KMS-11 (cell line): ENCODE measurements at regions not wholly inside any gene's neighbourhood (a gene's known extent, or its start where the extent isn't known, plus 50 kb on each side); places are given as distances from the start of the nearest gene placed in this dataset.

Source experiments
- H2AFZ ChIP-seq: fragments of 200-600 bp; sonication (generic); 2 replicates; pipeline ENCODE4 v1.6.1; 2016; ENCODE audit warnings: antibody characterized with exemption, mixed run types, low read depth
- H3K27ac ChIP-seq: fragments of 200-600 bp; sonication (generic); 2 replicates; pipeline ENCODE4 v1.6.1; 2016; ENCODE audit warnings: mild to moderate bottlenecking, mixed run types
- H3K27me3 ChIP-seq: fragments of 200-600 bp; sonication (generic); 2 replicates; pipeline ENCODE4 v1.6.1; 2017; ENCODE audit warnings: mild to moderate bottlenecking, low read depth, mixed run types, moderate library complexity; ENCODE audit not compliant: insufficient read depth
- H3K36me3 ChIP-seq: fragments of 200-600 bp; sonication (generic); 2 replicates; pipeline ENCODE4 v1.6.1; 2017; ENCODE audit warnings: mild to moderate bottlenecking, mixed run types; ENCODE audit not compliant: insufficient read depth
- H3K4me1 ChIP-seq: fragments of 200-600 bp; sonication (generic); 2 replicates; pipeline ENCODE4 v1.6.1; 2016; ENCODE audit warnings: mild to moderate bottlenecking, low read depth, mixed run types; ENCODE audit not compliant: poor library complexity, severe bottlenecking
- H3K4me2 ChIP-seq: fragments of 200-600 bp; sonication (generic); 2 replicates; pipeline ENCODE4 v1.7.0; 2016; ENCODE audit warnings: mild to moderate bottlenecking, mixed run types
- H3K4me3 ChIP-seq: fragments of 200-600 bp; sonication (generic); IDR thresholded peaks from 2 replicates; pipeline ENCODE4 v1.6.1; 2017; ENCODE audit warnings: low read depth, low read length, mixed read lengths; ENCODE audit not compliant: insufficient read depth
- H3K79me2 ChIP-seq: fragments of 200-600 bp; sonication (generic); 2 replicates; pipeline ENCODE4 v1.6.1; 2016; ENCODE audit warnings: low read depth, mixed run types; ENCODE audit not compliant: insufficient read depth
- H3K9ac ChIP-seq: fragments of 200-600 bp; sonication (generic); 2 replicates; pipeline ENCODE4 v1.6.1; 2016; ENCODE audit warnings: mild to moderate bottlenecking, mixed run types
- H4K20me1 ChIP-seq: fragments of 200-600 bp; sonication (generic); 2 replicates; pipeline ENCODE4 v1.6.1; 2016; ENCODE audit warnings: mild to moderate bottlenecking, mixed run types; ENCODE audit not compliant: insufficient read depth
- CTCF ChIP-seq: fragments of 200-600 bp; sonication (generic); conservative IDR thresholded peaks from 2 replicates; pipeline ENCODE4 v1.6.1; 2017; ENCODE audit warnings: low read depth, mild to moderate bottlenecking, antibody characterized with exemption, low read length, moderate library complexity, mixed read lengths

GRCh38 chr6:153963352-153963751, 75.7 kb upstream of the OPRM1 start:
- no peaks in the 10 kb centered on the region for H3K79me2 ChIP-seq

GRCh38 chr6:153962555-153962954, 76.5 kb upstream of the OPRM1 start:
- H3K27ac ChIP-seq: no peak overlapping the region
- no peaks in the 10 kb centered on the region for H3K27me3 ChIP-seq
- H3K36me3 ChIP-seq: no peaks in the 10 kb centered on the region
- H3K4me1 ChIP-seq: peaks cover 15% of the 10 kb centered on the region
- H2AFZ ChIP-seq: no peak overlapping the region
- no peak overlapping the region for H3K4me3 ChIP-seq
- H3K79me2 ChIP-seq: no peaks in the 10 kb centered on the region
- no peak overlapping the region for H3K9ac ChIP-seq
- H3K4me2 ChIP-seq: no peak overlapping the region
- H4K20me1 ChIP-seq: no peaks in the 10 kb centered on the region
- TF ChIP-seq CTCF: no peak

More at GRCh38 chr6:153963352-153963751, 75.7 kb upstream of the OPRM1 start:
- Histone ChIP-seq H3K4me1 (peaks cover 15% of the 10 kb centered on the region), H3K4me2 (no peak overlapping the region), H2AFZ (no peak overlapping the region), H3K27me3 (no peaks in the 10 kb centered on the region), H3K27ac (no peak overlapping the region), H3K4me3 (no peak overlapping the region), H3K9ac (no peak overlapping the region), H4K20me1 (no peaks in the 10 kb centered on the region), H3K36me3 (no peaks in the 10 kb centered on the region)
- no peak for TF ChIP-seq CTCF

GRCh38 chr6:153960741-153961140, 78.3 kb upstream of the OPRM1 start:
- H3K4me2 ChIP-seq: no peak overlapping the region
- no peaks in the 10 kb centered on the region for H4K20me1 ChIP-seq
- H2AFZ ChIP-seq: no peak overlapping the region
- H3K27me3 ChIP-seq: no peaks in the 10 kb centered on the region
- no peaks in the 10 kb centered on the region for H3K36me3 ChIP-seq
- no peaks in the 10 kb centered on the region for H3K79me2 ChIP-seq
- no peak overlapping the region for H3K4me3 ChIP-seq
- H3K9ac ChIP-seq: no peak overlapping the region
- no peak overlapping the region for H3K27ac ChIP-seq
- no peak for TF ChIP-seq CTCF
- H3K4me1 ChIP-seq: peaks cover 5% of the 10 kb centered on the region

- Histone ChIP-seq H3K4me3 (no peak overlapping the region), H3K4me1 (peaks cover under 1% of the 10 kb centered on the region), H3K27me3 (no peaks in the 10 kb centered on the region), H4K20me1 (no peaks in the 10 kb centered on the region), H2AFZ (no peak overlapping the region), H3K27ac (no peak overlapping the region), H3K4me2 (no peak overlapping the region), H3K9ac (no peak overlapping the region), H3K36me3 (no peaks in the 10 kb centered on the region), H3K79me2 (no peaks in the 10 kb centered on the region)
- TF ChIP-seq CTCF: no peak
Observed at GRCh38 chr6:153960281-153960680, 78.8 kb upstream of the OPRM1 start.
